NCI-H524 (cell line): ENCODE measurements at regions not wholly inside any gene's neighbourhood (a gene's known extent, or its start where the extent isn't known, plus 50 kb on each side); places are given as distances from the start of the nearest gene placed in this dataset.
A peak's percentile ranks its signal among the peaks of the same experiment; 100 is the strongest.

Experiments
- DNase-seq, 2 experiments: peaks; one replicate each; lab custom pipeline; 2025; lab: John Stamatoyannopoulos, UW

GRCh38 chr4:145295547-145295946 lies 115.2 kb upstream of the OTUD4 start:
- no peak for DNase-seq

DNA sequence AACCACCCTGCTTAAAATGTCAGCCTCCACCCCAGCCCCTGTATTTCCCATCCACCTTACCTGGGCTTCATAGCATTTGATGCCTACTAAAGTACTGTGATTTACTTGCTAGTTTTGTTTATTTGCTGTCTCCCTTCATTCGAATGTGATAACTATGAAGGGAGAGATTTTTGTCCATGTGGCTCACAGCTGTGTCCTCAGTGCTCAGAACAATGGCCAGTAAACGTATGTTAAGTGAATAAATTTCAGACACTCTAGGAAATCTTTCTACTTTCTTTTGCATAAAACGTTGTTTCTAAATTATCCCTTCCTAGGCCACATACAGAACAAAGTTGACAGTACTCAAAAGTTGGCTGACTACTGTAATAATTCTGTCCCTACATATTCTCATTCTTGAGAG lies 114.7 kb upstream of the OTUD4 start:
- DNase-seq, result no peak

DNA sequence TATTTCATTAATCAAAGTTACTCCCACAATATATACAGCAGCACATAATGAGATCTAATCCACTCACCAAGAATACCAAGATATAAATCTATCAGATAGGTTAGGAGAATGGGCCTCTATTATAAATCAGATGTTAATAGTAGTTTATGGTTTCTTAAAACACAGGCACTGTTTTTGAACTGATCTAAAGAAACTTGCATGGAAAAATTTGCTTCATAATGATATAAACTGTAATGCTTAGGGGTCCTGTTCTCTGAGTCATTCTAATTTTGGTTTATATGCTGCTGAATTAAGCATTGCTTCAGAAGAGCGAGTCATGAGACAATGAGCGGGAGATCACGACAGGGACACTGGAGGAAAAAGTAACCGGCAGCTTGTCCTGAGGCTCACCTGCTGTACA lies 113.3 kb upstream of the OTUD4 start:
- no peak for DNase-seq

GRCh38 chr4:145290955-145291354 lies 110.6 kb upstream of the OTUD4 start:
- no peak for DNase-seq

GRCh38 chr4:145289403-145290076 lies 109.2 kb upstream of the OTUD4 start:
- no peak for DNase-seq

DNA sequence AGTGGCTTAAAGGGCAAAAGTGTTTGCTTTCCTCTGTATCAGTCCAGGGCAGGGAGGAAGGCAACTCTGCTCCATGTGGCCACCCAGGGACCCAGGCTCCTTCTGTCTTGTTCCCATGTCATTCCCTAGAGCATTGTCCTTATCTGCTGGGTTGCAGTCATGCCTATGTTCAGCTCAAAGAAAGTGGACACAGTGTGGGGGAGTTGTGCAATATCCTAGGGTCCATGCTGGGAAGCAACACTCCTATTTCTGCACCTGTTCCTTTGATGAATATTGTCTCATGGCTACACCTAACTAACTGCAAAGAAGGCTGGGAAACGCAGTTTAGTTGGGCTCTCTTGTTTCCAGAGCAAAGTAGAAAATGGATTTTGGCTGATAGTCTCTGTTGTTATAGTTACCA lies 107.0 kb upstream of the OTUD4 start:
- DNase-seq, result no peak

- DNase-seq, result no peak
Observed at GRCh38 chr4:145285928-145286327, 105.5 kb upstream of the OTUD4 start.

DNA sequence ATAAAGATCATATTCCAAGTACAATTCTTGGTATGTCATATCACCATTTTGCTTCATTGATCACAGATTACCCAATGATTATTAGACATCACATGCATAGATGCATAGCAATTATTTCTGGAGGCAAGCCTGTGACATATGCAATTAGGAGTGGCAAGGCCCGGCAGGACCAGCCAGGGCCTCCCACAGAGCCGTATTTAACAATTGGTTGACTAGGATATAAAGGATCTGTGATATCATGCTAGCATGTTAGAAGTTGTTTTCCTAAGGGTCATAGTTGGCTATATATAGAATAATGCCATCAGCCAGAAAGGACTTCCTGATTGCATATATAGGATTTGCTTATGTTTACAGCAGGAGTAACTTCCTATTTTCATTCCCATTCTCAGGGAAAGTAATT lies 103.5 kb upstream of the OTUD4 start:
- DNase-seq, result no peak

- DNase-seq, result no peak
Observed at GRCh38 chr4:145281951-145282350, 101.6 kb upstream of the OTUD4 start.

GRCh38 chr4:145281224-145281623 lies 100.8 kb upstream of the OTUD4 start:
- no peak for DNase-seq

GRCh38 chr4:145280541-145280940 lies 100.2 kb upstream of the OTUD4 start:
- no peak for DNase-seq

DNA sequence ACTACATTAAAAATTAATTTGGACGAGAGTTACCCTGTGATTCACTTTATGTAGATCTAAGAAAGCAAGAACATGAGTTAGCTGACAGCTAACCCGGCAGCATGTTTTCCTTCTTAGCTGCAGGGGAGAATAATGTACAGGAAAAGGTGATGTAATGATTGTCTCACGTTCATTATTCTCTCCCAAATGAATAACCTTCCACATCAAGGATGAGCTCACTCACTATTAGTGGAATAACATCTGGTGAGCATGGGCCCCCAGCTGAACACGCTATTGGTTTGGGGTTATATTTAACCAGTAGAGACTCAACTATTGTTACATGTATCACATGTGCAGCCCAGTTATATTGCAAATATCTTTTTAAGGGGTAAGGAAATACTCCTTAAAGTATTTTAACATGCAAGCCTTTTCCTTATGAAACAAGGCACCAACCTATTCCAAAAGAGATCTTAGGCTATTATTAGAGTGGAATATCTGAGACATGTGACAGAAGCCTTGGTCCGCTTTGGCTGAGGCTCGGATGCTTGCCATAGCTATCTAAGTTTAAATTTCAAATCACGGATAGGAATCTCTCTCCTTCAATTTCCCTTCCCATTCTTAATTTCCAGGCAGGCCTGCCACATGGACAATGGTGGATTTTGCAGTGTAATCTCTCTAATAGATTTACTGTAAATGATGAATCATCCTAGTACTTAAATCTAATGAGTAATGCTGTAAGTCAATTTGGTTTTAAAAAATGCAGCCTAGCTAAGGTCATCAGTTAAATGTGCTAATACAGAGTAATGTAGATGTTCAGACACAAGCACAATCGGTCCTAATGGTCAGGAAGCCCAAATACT lies 99.0 kb upstream of the OTUD4 start:
- peak in 1 of 2 experiments; percentile 0 for DNase-seq

GRCh38 chr4:145278341-145279121 lies 98.1 kb upstream of the OTUD4 start:
- no peak for DNase-seq

- DNase-seq, result no peak
Observed at GRCh38 chr4:145277011-145277410, 96.6 kb upstream of the OTUD4 start.

DNA sequence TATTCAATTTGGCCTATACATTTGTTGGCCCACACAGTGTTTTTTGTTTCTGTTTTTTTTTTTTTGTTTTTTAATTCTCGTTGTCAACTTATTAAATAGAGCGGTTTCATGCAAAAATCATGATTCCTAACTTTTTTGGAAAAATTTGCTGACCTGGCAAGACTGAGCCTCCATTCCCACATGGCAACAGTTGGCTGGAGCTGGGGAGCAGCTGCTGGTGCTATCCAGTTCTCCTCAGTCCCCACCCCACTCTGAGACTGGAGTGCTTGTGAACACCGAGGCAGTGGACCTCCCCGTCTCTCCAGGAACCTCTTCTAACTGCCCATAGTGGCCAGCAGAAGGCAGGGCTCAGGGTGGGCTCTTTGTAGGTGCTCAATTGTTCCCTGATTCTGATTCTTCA lies 95.7 kb upstream of the OTUD4 start:
- DNase-seq, result no peak

DNA sequence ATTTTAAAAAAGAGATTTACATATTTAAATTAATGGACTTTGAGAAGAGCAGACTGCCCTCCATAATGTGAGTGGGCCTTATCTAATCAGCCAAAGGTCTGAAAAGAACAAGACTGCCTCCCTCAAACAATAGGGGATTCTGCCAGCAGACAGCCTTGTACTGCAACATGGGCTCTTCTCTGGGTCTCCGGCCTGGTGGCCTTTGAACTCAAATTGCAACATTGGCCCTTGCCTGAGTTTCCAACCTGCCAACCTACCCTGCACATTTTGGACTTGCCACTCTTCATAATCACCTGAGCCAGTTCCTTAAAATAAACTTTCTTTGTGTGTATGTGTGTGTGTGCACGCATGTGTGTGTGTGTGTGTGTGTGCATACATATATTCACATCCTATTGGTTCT lies 90.8 kb upstream of the OTUD4 start:
- DNase-seq, result no peak

GRCh38 chr4:145266881-145267280 lies 86.5 kb upstream of the OTUD4 start:
- no peak for DNase-seq

DNA sequence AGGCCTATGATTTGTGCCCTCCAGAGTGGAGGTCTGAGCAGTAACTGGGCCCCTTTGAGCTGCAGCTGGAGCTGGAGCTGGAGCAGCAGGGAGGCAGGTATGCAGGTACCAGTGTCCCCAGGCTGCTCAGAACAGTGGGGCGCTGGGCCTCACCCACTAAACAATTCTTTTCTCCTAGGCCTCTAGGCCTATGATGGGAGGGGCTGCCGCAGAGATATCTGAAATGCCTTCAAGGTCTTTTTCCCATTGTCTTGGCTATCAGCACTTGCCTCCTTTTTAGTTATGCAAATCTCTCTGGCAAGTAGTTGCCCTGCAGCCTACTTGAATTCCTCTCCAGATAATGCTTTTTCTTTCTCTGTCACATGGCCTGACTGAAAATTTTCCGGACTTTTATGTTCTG lies 79.7 kb upstream of the OTUD4 start:
- no peak for DNase-seq

GRCh38 chr4:145255311-145255710 lies 74.9 kb upstream of the OTUD4 start:
- DNase-seq, result peak in 1 of 2 experiments; percentile 23

DNA sequence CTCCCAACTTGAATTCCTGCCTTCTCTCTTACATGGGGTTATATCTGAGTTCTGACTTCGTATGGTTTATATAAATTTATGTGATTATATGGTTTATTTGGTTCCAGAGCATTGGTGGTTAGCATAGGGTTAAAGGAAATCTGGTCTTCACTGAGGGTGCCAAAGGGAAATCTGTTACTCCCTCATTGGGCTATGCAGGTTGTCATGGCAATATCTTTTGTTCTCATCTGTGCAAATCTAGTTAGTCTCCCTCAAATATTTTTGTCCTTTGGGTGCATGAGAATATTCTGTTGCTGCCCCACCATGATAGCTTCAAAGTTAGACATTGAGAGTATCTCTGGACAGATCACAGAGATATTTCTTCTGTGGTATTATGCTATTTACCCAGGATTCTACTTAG lies 71.8 kb upstream of the OTUD4 start:
- no peak for DNase-seq

DNA sequence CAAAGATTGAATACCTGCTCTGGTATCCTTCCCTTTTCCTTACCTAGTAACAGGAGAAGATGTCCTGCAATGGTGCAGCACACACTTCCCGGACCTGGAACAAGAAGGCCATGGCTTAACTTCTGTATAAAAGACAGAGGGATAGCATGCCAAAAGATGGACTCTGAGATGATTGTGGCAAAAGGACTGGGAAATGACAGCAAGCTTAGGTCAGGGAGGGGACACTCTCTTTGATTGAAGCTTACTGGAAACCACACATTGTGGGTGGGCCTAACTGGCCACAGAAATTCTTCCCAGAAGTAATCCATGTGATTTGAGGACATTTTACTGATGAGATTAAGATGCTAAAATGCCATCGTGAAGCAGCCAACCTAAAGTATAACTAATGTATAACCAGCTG lies 71.0 kb upstream of the OTUD4 start:
- no peak for DNase-seq

- DNase-seq, result no peak
Observed at GRCh38 chr4:145248971-145249370, 68.6 kb upstream of the OTUD4 start.

DNA sequence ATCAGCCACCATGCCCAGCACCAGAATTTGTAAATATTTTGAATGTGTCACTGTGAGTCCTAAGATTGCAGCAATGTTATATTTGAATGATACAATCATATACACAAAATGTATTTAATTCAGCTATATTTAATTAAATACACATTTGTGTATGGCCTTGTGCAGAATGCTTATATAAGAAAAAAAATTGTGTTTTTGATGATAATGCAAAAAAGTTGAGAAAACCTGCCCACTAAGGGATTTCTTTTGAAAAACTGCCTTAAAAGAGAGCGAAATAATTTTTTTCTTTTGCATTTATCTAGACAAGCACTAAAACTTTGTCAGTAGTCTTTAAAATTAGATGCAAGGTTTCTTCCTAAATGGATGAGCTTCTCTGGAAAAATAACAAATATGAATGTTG lies 68.1 kb upstream of the OTUD4 start:
- DNase-seq, result no peak
